ENCODE measurements at regions not wholly inside any gene's neighbourhood (a gene's known extent, or its start where the extent isn't known, plus 50 kb on each side); places are given as distances from the start of the nearest gene placed in this dataset.
A peak's percentile ranks its signal among the peaks of the same experiment; 100 is the strongest.

GRCh38 chr6:113736978-113737377 lies 120.2 kb upstream of the MARCKS start:
- DNase-seq (ENCODE audit: insufficient read length, low spot score): no peak
- no peak for FAIRE-seq

GRCh38 chr6:113739041-113739655 lies 118.0 kb upstream of the MARCKS start:
- FAIRE-seq: no peak
- DNase-seq (ENCODE audit: insufficient read length, low spot score): no peak

GRCh38 chr6:113741651-113742050 lies 115.5 kb upstream of the MARCKS start:
- no peak for FAIRE-seq
- DNase-seq (ENCODE audit: insufficient read length, low spot score): no peak

GRCh38 chr6:113742342-113742741 lies 114.8 kb upstream of the MARCKS start:
- DNase-seq (ENCODE audit: insufficient read length, low spot score) (no peak), FAIRE-seq (no peak)

- no peak for FAIRE-seq
Measured at GRCh38 chr6:113744861-113745260, 112.3 kb upstream of the MARCKS start.

GRCh38 chr6:113750151-113750855 lies 106.8 kb upstream of the MARCKS start:
- no peak for DNase-seq (ENCODE audit: insufficient read length, low spot score)

More at GRCh38 chr6:113744861-113745260, 112.3 kb upstream of the MARCKS start:
- no peak for DNase-seq (ENCODE audit: insufficient read length, low spot score)

GRCh38 chr6:113754291-113754690 lies 102.9 kb upstream of the MARCKS start:
- no peak for DNase-seq (ENCODE audit: insufficient read length, low spot score)
- peak; percentile 23 for FAIRE-seq

More at GRCh38 chr6:113750151-113750855, 106.8 kb upstream of the MARCKS start:
- no peak for FAIRE-seq

GRCh38 chr6:113755449-113756289 lies 101.5 kb upstream of the MARCKS start:
- FAIRE-seq: peak; percentile 92
- peak; percentile 21 for DNase-seq (ENCODE audit: insufficient read length, low spot score)

- DNase-seq (ENCODE audit: insufficient read length, low spot score): no peak
Measured at GRCh38 chr6:113756290-113756665, 100.9 kb upstream of the MARCKS start.

GRCh38 chr6:113758214-113758613 lies 98.9 kb upstream of the MARCKS start:
- FAIRE-seq: no peak

More at GRCh38 chr6:113756290-113756665, 100.9 kb upstream of the MARCKS start:
- no peak for FAIRE-seq

GRCh38 chr6:113758826-113759574 lies 98.1 kb upstream of the MARCKS start:
- DNase-seq (ENCODE audit: insufficient read length, low spot score) (no peak), FAIRE-seq (peak; percentile 86)

More at GRCh38 chr6:113758214-113758613, 98.9 kb upstream of the MARCKS start:
- no peak for DNase-seq (ENCODE audit: insufficient read length, low spot score)

GRCh38 chr6:113762641-113763040 lies 94.5 kb upstream of the MARCKS start:
- peak; percentile 86 for FAIRE-seq
- no peak for DNase-seq (ENCODE audit: insufficient read length, low spot score)

- FAIRE-seq: peak; percentile 33
- DNase-seq (ENCODE audit: insufficient read length, low spot score): no peak
Measured at GRCh38 chr6:113763311-113763766, 93.8 kb upstream of the MARCKS start.

- FAIRE-seq: peak; percentile 87
- DNase-seq (ENCODE audit: insufficient read length, low spot score): no peak
Measured at GRCh38 chr6:113763876-113764275, 93.3 kb upstream of the MARCKS start.

GRCh38 chr6:113765909-113766308 lies 91.2 kb upstream of the MARCKS start:
- DNase-seq (ENCODE audit: insufficient read length, low spot score) (no peak), FAIRE-seq (no peak)

- no peak for DNase-seq (ENCODE audit: insufficient read length, low spot score)
- no peak for FAIRE-seq
Measured at GRCh38 chr6:113767985-113768384, 89.2 kb upstream of the MARCKS start.

- no peak for DNase-seq (ENCODE audit: insufficient read length, low spot score)
- no peak for FAIRE-seq
Measured at GRCh38 chr6:113772961-113773360, 84.2 kb upstream of the MARCKS start.

- FAIRE-seq (no peak), DNase-seq (ENCODE audit: insufficient read length, low spot score) (no peak)
Measured at GRCh38 chr6:113774127-113774825, 82.9 kb upstream of the MARCKS start.

GRCh38 chr6:113776998-113777397 lies 80.1 kb upstream of the MARCKS start:
- FAIRE-seq: no peak

GRCh38 chr6:113777601-113778000 lies 79.5 kb upstream of the MARCKS start:
- FAIRE-seq (no peak), DNase-seq (ENCODE audit: insufficient read length, low spot score) (no peak)

More at GRCh38 chr6:113776998-113777397, 80.1 kb upstream of the MARCKS start:
- DNase-seq (ENCODE audit: insufficient read length, low spot score): no peak

All from GM19239 (cell line).